ENCODE measurements at regions not wholly inside any gene's neighbourhood (a gene's known extent, or its start where the extent isn't known, plus 50 kb on each side); places are given as distances from the start of the nearest gene placed in this dataset.

- Histone ChIP-seq H3K27me3 (ENCODE audit: insufficient read depth, low read length) (no peaks in the 10 kb centered on the region), H3K4me3 (ENCODE audit: low read length) (no peak overlapping the region), H3K9me3 (ENCODE audit: low read depth, low read length) (no peaks in the 10 kb centered on the region), H3K4me1 (ENCODE audit: insufficient read depth, low read length) (peaks cover 9% of the 10 kb centered on the region)
Observed at GRCh38 chr13:90796474-90796873, 551.0 kb upstream of the MIR17HG start.

GRCh38 chr13:90797335-90797734, 550.2 kb upstream of the MIR17HG start:
- Histone ChIP-seq H3K27me3 (ENCODE audit: insufficient read depth, low read length) (no peaks in the 10 kb centered on the region), H3K4me3 (ENCODE audit: low read length) (no peak overlapping the region), H3K4me1 (ENCODE audit: insufficient read depth, low read length) (peaks cover 9% of the 10 kb centered on the region), H3K9me3 (ENCODE audit: low read depth, low read length) (no peaks in the 10 kb centered on the region)

- no peaks in the 10 kb centered on the region for H3K9me3 ChIP-seq (ENCODE audit: low read depth, low read length)
- H3K4me3 ChIP-seq (ENCODE audit: low read length): no peak overlapping the region
- H3K27me3 ChIP-seq (ENCODE audit: insufficient read depth, low read length): no peaks in the 10 kb centered on the region
- H3K4me1 ChIP-seq (ENCODE audit: insufficient read depth, low read length): peaks cover 9% of the 10 kb centered on the region
Observed at GRCh38 chr13:90798381-90798780, 549.1 kb upstream of the MIR17HG start.

- Histone ChIP-seq H3K9me3 (ENCODE audit: low read depth, low read length) (no peaks in the 10 kb centered on the region), H3K4me3 (ENCODE audit: low read length) (no peak overlapping the region), H3K27me3 (ENCODE audit: insufficient read depth, low read length) (no peaks in the 10 kb centered on the region), H3K4me1 (ENCODE audit: insufficient read depth, low read length) (peaks cover 9% of the 10 kb centered on the region)
Observed at GRCh38 chr13:90800082-90800746, 547.3 kb upstream of the MIR17HG start.

GRCh38 chr13:90801621-90802020, 545.9 kb upstream of the MIR17HG start:
- H3K4me1 ChIP-seq (ENCODE audit: insufficient read depth, low read length): peaks cover 9% of the 10 kb centered on the region

GRCh38 chr13:90803210-90803609, 544.3 kb upstream of the MIR17HG start:
- Histone ChIP-seq H3K9me3 (ENCODE audit: low read depth, low read length) (no peaks in the 10 kb centered on the region), H3K4me1 (ENCODE audit: insufficient read depth, low read length) (peaks cover 9% of the 10 kb centered on the region), H3K4me3 (ENCODE audit: low read length) (no peak overlapping the region), H3K27me3 (ENCODE audit: insufficient read depth, low read length) (no peaks in the 10 kb centered on the region)

More at GRCh38 chr13:90801621-90802020, 545.9 kb upstream of the MIR17HG start:
- no peaks in the 10 kb centered on the region for H3K9me3 ChIP-seq (ENCODE audit: low read depth, low read length)
- H3K27me3 ChIP-seq (ENCODE audit: insufficient read depth, low read length): no peaks in the 10 kb centered on the region
- H3K4me3 ChIP-seq (ENCODE audit: low read length): no peak overlapping the region

GRCh38 chr13:90806016-90806615, 541.4 kb upstream of the MIR17HG start:
- Histone ChIP-seq H3K4me3 (ENCODE audit: low read length) (no peak overlapping the region), H3K27me3 (ENCODE audit: insufficient read depth, low read length) (no peaks in the 10 kb centered on the region), H3K9me3 (ENCODE audit: low read depth, low read length) (no peaks in the 10 kb centered on the region), H3K4me1 (ENCODE audit: insufficient read depth, low read length) (no peaks in the 10 kb centered on the region)

- Histone ChIP-seq H3K27me3 (ENCODE audit: insufficient read depth, low read length) (no peaks in the 10 kb centered on the region), H3K9me3 (ENCODE audit: low read depth, low read length) (no peaks in the 10 kb centered on the region), H3K4me1 (ENCODE audit: insufficient read depth, low read length) (no peaks in the 10 kb centered on the region), H3K4me3 (ENCODE audit: low read length) (no peak overlapping the region)
Observed at GRCh38 chr13:90806892-90807291, 540.6 kb upstream of the MIR17HG start.

GRCh38 chr13:90808838-90809237, 538.6 kb upstream of the MIR17HG start:
- H3K27me3 ChIP-seq (ENCODE audit: insufficient read depth, low read length): no peaks in the 10 kb centered on the region
- no peaks in the 10 kb centered on the region for H3K4me1 ChIP-seq (ENCODE audit: insufficient read depth, low read length)
- H3K9me3 ChIP-seq (ENCODE audit: low read depth, low read length): no peaks in the 10 kb centered on the region
- H3K4me3 ChIP-seq (ENCODE audit: low read length): no peak overlapping the region

GRCh38 chr13:90824032-90824431, 523.5 kb upstream of the MIR17HG start:
- Histone ChIP-seq H3K9me3 (ENCODE audit: low read depth, low read length) (no peaks in the 10 kb centered on the region), H3K4me3 (ENCODE audit: low read length) (no peak overlapping the region), H3K27me3 (ENCODE audit: insufficient read depth, low read length) (no peaks in the 10 kb centered on the region), H3K4me1 (ENCODE audit: insufficient read depth, low read length) (no peaks in the 10 kb centered on the region)

GRCh38 chr13:90826688-90827087, 520.8 kb upstream of the MIR17HG start:
- no peak overlapping the region for H3K4me3 ChIP-seq (ENCODE audit: low read length)
- no peaks in the 10 kb centered on the region for H3K27me3 ChIP-seq (ENCODE audit: insufficient read depth, low read length)
- no peaks in the 10 kb centered on the region for H3K4me1 ChIP-seq (ENCODE audit: insufficient read depth, low read length)
- H3K9me3 ChIP-seq (ENCODE audit: low read depth, low read length): no peaks in the 10 kb centered on the region

GRCh38 chr13:90830782-90831181, 516.7 kb upstream of the MIR17HG start:
- Histone ChIP-seq H3K4me3 (ENCODE audit: low read length) (no peak overlapping the region), H3K4me1 (ENCODE audit: insufficient read depth, low read length) (no peaks in the 10 kb centered on the region), H3K27me3 (ENCODE audit: insufficient read depth, low read length) (no peaks in the 10 kb centered on the region), H3K9me3 (ENCODE audit: low read depth, low read length) (no peaks in the 10 kb centered on the region)

GRCh38 chr13:90833951-90834350, 513.5 kb upstream of the MIR17HG start:
- Histone ChIP-seq H3K4me3 (ENCODE audit: low read length) (no peak overlapping the region), H3K4me1 (ENCODE audit: insufficient read depth, low read length) (no peaks in the 10 kb centered on the region), H3K9me3 (ENCODE audit: low read depth, low read length) (no peaks in the 10 kb centered on the region), H3K27me3 (ENCODE audit: insufficient read depth, low read length) (no peaks in the 10 kb centered on the region)

- Histone ChIP-seq H3K4me3 (ENCODE audit: low read length) (no peak overlapping the region), H3K9me3 (ENCODE audit: low read depth, low read length) (no peaks in the 10 kb centered on the region), H3K27me3 (ENCODE audit: insufficient read depth, low read length) (no peaks in the 10 kb centered on the region), H3K4me1 (ENCODE audit: insufficient read depth, low read length) (no peaks in the 10 kb centered on the region)
Observed at GRCh38 chr13:90834700-90835099, 512.8 kb upstream of the MIR17HG start.

GRCh38 chr13:90835826-90836225, 511.7 kb upstream of the MIR17HG start:
- no peak overlapping the region for H3K4me3 ChIP-seq (ENCODE audit: low read length)
- no peaks in the 10 kb centered on the region for H3K27me3 ChIP-seq (ENCODE audit: insufficient read depth, low read length)
- no peaks in the 10 kb centered on the region for H3K4me1 ChIP-seq (ENCODE audit: insufficient read depth, low read length)
- no peaks in the 10 kb centered on the region for H3K9me3 ChIP-seq (ENCODE audit: low read depth, low read length)

GRCh38 chr13:90838317-90838960, 509.0 kb upstream of the MIR17HG start:
- no peak overlapping the region for H3K4me3 ChIP-seq (ENCODE audit: low read length)
- no peaks in the 10 kb centered on the region for H3K27me3 ChIP-seq (ENCODE audit: insufficient read depth, low read length)
- H3K9me3 ChIP-seq (ENCODE audit: low read depth, low read length): no peaks in the 10 kb centered on the region
- H3K4me1 ChIP-seq (ENCODE audit: insufficient read depth, low read length): no peaks in the 10 kb centered on the region

All from mononuclear cell (primary cell).